Endothelial cell of umbilical vein (primary cell): ENCODE measurements at regions not wholly inside any gene's neighbourhood (a gene's known extent, or its start where the extent isn't known, plus 50 kb on each side); places are given as distances from the start of the nearest gene placed in this dataset.

Experiments used
- MYC ChIP-seq: IDR thresholded peaks from one replicate; pipeline ENCODE4 v1.6.1; 2011; ENCODE audit warnings: mild to moderate bottlenecking, low read depth, low read length
- TF ChIP-seq, protein P1 (sequence below), 2 donors: IDR thresholded peaks; 1 replicate in 1 of 2; 2 replicates in 1 of 2; pipeline ENCODE4 v1.5.1; 2011; ENCODE audit warnings: low read length in 2 of 2, mild to moderate bottlenecking in 2 of 2, moderate library complexity in 2 of 2, control low read depth in 1 of 2, inconsistent platforms in 1 of 2, low read depth in 1 of 2; ENCODE audit not compliant: insufficient read depth in 1 of 2; ENCODE audit errors: extremely low read depth in 1 of 2
- TF ChIP-seq, protein P2 (sequence below): IDR thresholded peaks from 2 replicates; pipeline ENCODE4 v1.6.1; 2011; ENCODE audit not compliant: insufficient read depth, insufficient read length

DNA sequence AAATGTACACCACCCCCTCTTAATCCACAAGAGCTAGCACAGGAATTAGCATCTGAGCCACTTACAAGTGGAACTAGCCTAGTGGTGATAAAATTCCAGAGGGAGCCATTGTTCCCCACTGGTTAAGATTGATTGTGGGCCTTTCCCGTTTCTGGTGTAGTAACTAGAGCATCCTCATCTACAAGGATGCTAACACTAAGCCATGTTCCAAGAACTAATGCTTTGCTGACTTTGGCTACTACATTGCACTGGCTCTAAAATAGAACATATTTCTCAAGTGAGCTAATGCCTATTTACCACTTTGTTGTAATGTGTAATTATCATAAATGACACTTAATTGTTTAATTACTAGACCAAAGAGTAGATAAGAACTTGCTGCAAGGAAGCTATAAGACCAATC is 143.7 kb downstream of the FZD1 start:
- TF ChIP-seq, protein P1, sequence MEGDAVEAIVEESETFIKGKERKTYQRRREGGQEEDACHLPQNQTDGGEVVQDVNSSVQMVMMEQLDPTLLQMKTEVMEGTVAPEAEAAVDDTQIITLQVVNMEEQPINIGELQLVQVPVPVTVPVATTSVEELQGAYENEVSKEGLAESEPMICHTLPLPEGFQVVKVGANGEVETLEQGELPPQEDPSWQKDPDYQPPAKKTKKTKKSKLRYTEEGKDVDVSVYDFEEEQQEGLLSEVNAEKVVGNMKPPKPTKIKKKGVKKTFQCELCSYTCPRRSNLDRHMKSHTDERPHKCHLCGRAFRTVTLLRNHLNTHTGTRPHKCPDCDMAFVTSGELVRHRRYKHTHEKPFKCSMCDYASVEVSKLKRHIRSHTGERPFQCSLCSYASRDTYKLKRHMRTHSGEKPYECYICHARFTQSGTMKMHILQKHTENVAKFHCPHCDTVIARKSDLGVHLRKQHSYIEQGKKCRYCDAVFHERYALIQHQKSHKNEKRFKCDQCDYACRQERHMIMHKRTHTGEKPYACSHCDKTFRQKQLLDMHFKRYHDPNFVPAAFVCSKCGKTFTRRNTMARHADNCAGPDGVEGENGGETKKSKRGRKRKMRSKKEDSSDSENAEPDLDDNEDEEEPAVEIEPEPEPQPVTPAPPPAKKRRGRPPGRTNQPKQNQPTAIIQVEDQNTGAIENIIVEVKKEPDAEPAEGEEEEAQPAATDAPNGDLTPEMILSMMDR (IDR thresholded peaks at IDR 0.05; ENCODE audit: extremely low read depth in 1 of 2, insufficient read depth in 1 of 2, low read depth in 1 of 2, low read length in 2 of 2), result no peak
- TF ChIP-seq, protein P2, sequence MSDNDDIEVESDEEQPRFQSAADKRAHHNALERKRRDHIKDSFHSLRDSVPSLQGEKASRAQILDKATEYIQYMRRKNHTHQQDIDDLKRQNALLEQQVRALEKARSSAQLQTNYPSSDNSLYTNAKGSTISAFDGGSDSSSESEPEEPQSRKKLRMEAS, result no peak
- no peak for TF ChIP-seq MYC
